Activated T-helper 17 cell treated with anti-CD3 and anti-CD28 coated beads, Interleukin-2, amount 50 U/mL, for 72 hours (primary cell): ENCODE measurements at regions not wholly inside any gene's neighbourhood (a gene's known extent, or its start where the extent isn't known, plus 50 kb on each side); places are given as distances from the start of the nearest gene placed in this dataset.
"Not testable (repeated sequence)": the region's sequence is repeated elsewhere in the genome, so short reads cannot be mapped to it uniquely, and the experiment has no call there.

ENCODE experiments used
- ATAC-seq: fragments of 150-1000 bp; cut with Tn5 transposase; replicated peaks from 2 replicates; pipeline ENCODE4 v1.10.0; 2021; ENCODE audit warnings: mild to moderate bottlenecking, moderate library complexity
- H3K27ac Mint-ChIP-seq: one replicate; pipeline ENCODE4 v1.8.0; 2022; ENCODE audit warnings: mixed read lengths
- H3K27me3 Mint-ChIP-seq: one replicate; pipeline ENCODE4 v1.8.0; 2022; ENCODE audit warnings: mixed read lengths
- H3K36me3 Mint-ChIP-seq: one replicate; pipeline ENCODE4 v1.8.0; 2022; ENCODE audit warnings: low read depth, mild to moderate bottlenecking, mixed read lengths
- H3K4me1 Mint-ChIP-seq: one replicate; pipeline ENCODE4 v1.8.0; 2022; ENCODE audit warnings: mixed read lengths
- H3K4me3 Mint-ChIP-seq: one replicate; pipeline ENCODE4 v1.8.0; 2022; ENCODE audit warnings: mild to moderate bottlenecking, mixed read lengths
- H3K9me3 Mint-ChIP-seq: one replicate; pipeline ENCODE4 v1.8.0; 2022; ENCODE audit warnings: mixed read lengths

- H3K9me3 Mint-ChIP-seq, ATAC-seq, H3K4me3 Mint-ChIP-seq, H3K36me3 Mint-ChIP-seq, H3K27me3 Mint-ChIP-seq, H3K27ac Mint-ChIP-seq, H3K4me1 Mint-ChIP-seq: not testable (repeated sequence)
Measured at GRCh38 chr3:152596832-152597231, 238.1 kb upstream of the P2RY1 start.

GRCh38 chr3:152606146-152606545 is 228.8 kb upstream of the P2RY1 start:
- H3K27me3 Mint-ChIP-seq = peaks cover 18% of the 10 kb centered on the region
- H3K27ac Mint-ChIP-seq = no peak overlapping the region
- H3K4me3 Mint-ChIP-seq = no peak overlapping the region
- H3K9me3 Mint-ChIP-seq = peaks cover 3% of the 10 kb centered on the region
- no peak for ATAC-seq
- H3K4me1 Mint-ChIP-seq = no peaks in the 10 kb centered on the region
- H3K36me3 Mint-ChIP-seq = no peaks in the 10 kb centered on the region

- Mint-ChIP-seq H3K9me3 (peaks cover 3% of the 10 kb centered on the region), H3K36me3 (no peaks in the 10 kb centered on the region), H3K4me1 (no peaks in the 10 kb centered on the region), H3K27ac (no peak overlapping the region), H3K4me3 (no peak overlapping the region), H3K27me3 (peaks cover 22% of the 10 kb centered on the region)
- ATAC-seq = no peak
Measured at GRCh38 chr3:152607179-152607578, 227.8 kb upstream of the P2RY1 start.

- Mint-ChIP-seq H3K27ac (no peak overlapping the region), H3K27me3 (peaks cover 23% of the 10 kb centered on the region), H3K4me1 (no peaks in the 10 kb centered on the region), H3K9me3 (no peaks in the 10 kb centered on the region), H3K4me3 (no peak overlapping the region), H3K36me3 (no peaks in the 10 kb centered on the region)
- no peak for ATAC-seq
Measured at GRCh38 chr3:152608696-152609594, 226.0 kb upstream of the P2RY1 start.

- H3K27me3 Mint-ChIP-seq = peaks cover 24% of the 10 kb centered on the region
Measured at GRCh38 chr3:152609891-152610290, 225.0 kb upstream of the P2RY1 start.

GRCh38 chr3:152610622-152611021 is 224.3 kb upstream of the P2RY1 start:
- no peaks in the 10 kb centered on the region for H3K4me1 Mint-ChIP-seq
- H3K27me3 Mint-ChIP-seq = peaks cover 28% of the 10 kb centered on the region
- H3K4me3 Mint-ChIP-seq = no peak overlapping the region
- no peaks in the 10 kb centered on the region for H3K36me3 Mint-ChIP-seq
- no peak overlapping the region for H3K27ac Mint-ChIP-seq
- no peaks in the 10 kb centered on the region for H3K9me3 Mint-ChIP-seq
- ATAC-seq = no peak

More at GRCh38 chr3:152609891-152610290, 225.0 kb upstream of the P2RY1 start:
- Mint-ChIP-seq H3K36me3 (no peaks in the 10 kb centered on the region), H3K4me3 (no peak overlapping the region), H3K27ac (no peak overlapping the region), H3K4me1 (no peaks in the 10 kb centered on the region), H3K9me3 (no peaks in the 10 kb centered on the region)
- ATAC-seq = no peak

- no peak for ATAC-seq
- Mint-ChIP-seq H3K4me1 (no peaks in the 10 kb centered on the region), H3K27ac (no peak overlapping the region), H3K36me3 (no peaks in the 10 kb centered on the region), H3K4me3 (no peak overlapping the region), H3K27me3 (peaks cover 24% of the 10 kb centered on the region), H3K9me3 (no peaks in the 10 kb centered on the region)
Measured at GRCh38 chr3:152611905-152612304, 223.0 kb upstream of the P2RY1 start.

GRCh38 chr3:152613851-152614250 is 221.1 kb upstream of the P2RY1 start:
- no peaks in the 10 kb centered on the region for H3K36me3 Mint-ChIP-seq
- no peaks in the 10 kb centered on the region for H3K4me1 Mint-ChIP-seq
- peaks cover 21% of the 10 kb centered on the region for H3K27me3 Mint-ChIP-seq
- H3K4me3 Mint-ChIP-seq = no peak overlapping the region
- H3K27ac Mint-ChIP-seq = no peak overlapping the region
- no peaks in the 10 kb centered on the region for H3K9me3 Mint-ChIP-seq
- no peak for ATAC-seq

GRCh38 chr3:152615681-152616080 is 219.2 kb upstream of the P2RY1 start:
- Mint-ChIP-seq H3K36me3 (no peaks in the 10 kb centered on the region), H3K4me3 (no peak overlapping the region), H3K27ac (no peak overlapping the region), H3K27me3 (peaks cover 17% of the 10 kb centered on the region), H3K9me3 (no peaks in the 10 kb centered on the region), H3K4me1 (no peaks in the 10 kb centered on the region)
- no peak for ATAC-seq

- Mint-ChIP-seq H3K36me3 (no peaks in the 10 kb centered on the region), H3K27ac (no peak overlapping the region), H3K4me1 (no peaks in the 10 kb centered on the region), H3K4me3 (no peak overlapping the region), H3K9me3 (no peaks in the 10 kb centered on the region), H3K27me3 (peaks cover 8% of the 10 kb centered on the region)
- ATAC-seq = no peak
Measured at GRCh38 chr3:152617609-152618008, 217.3 kb upstream of the P2RY1 start.

GRCh38 chr3:152618529-152618928 is 216.4 kb upstream of the P2RY1 start:
- Mint-ChIP-seq H3K27ac (no peak overlapping the region), H3K27me3 (peaks cover 10% of the 10 kb centered on the region), H3K36me3 (no peaks in the 10 kb centered on the region), H3K9me3 (no peaks in the 10 kb centered on the region), H3K4me3 (no peak overlapping the region), H3K4me1 (no peaks in the 10 kb centered on the region)
- ATAC-seq = no peak

- Mint-ChIP-seq H3K36me3 (no peaks in the 10 kb centered on the region), H3K4me3 (no peak overlapping the region), H3K4me1 (no peaks in the 10 kb centered on the region), H3K27ac (no peak overlapping the region), H3K27me3 (peaks cover 10% of the 10 kb centered on the region), H3K9me3 (no peaks in the 10 kb centered on the region)
- no peak for ATAC-seq
Measured at GRCh38 chr3:152619691-152620090, 215.2 kb upstream of the P2RY1 start.

- no peak for ATAC-seq
- no peak overlapping the region for H3K4me3 Mint-ChIP-seq
- no peaks in the 10 kb centered on the region for H3K9me3 Mint-ChIP-seq
- H3K27me3 Mint-ChIP-seq = peaks cover 6% of the 10 kb centered on the region
- no peaks in the 10 kb centered on the region for H3K36me3 Mint-ChIP-seq
- H3K27ac Mint-ChIP-seq = no peak overlapping the region
- no peaks in the 10 kb centered on the region for H3K4me1 Mint-ChIP-seq
Measured at GRCh38 chr3:152620395-152620794, 214.5 kb upstream of the P2RY1 start.

GRCh38 chr3:152621006-152621868 is 213.7 kb upstream of the P2RY1 start:
- Mint-ChIP-seq H3K4me3 (no peak overlapping the region), H3K36me3 (no peaks in the 10 kb centered on the region), H3K27me3 (peaks cover 6% of the 10 kb centered on the region), H3K27ac (no peak overlapping the region), H3K9me3 (no peaks in the 10 kb centered on the region), H3K4me1 (no peaks in the 10 kb centered on the region)
- ATAC-seq = no peak
